ENCODE measurements at regions not wholly inside any gene's neighbourhood (a gene's known extent, or its start where the extent isn't known, plus 50 kb on each side); places are given as distances from the start of the nearest gene placed in this dataset.
"Not testable (repeated sequence)": the region's sequence is repeated elsewhere in the genome, so short reads cannot be mapped to it uniquely, and the experiment has no call there.

DNA sequence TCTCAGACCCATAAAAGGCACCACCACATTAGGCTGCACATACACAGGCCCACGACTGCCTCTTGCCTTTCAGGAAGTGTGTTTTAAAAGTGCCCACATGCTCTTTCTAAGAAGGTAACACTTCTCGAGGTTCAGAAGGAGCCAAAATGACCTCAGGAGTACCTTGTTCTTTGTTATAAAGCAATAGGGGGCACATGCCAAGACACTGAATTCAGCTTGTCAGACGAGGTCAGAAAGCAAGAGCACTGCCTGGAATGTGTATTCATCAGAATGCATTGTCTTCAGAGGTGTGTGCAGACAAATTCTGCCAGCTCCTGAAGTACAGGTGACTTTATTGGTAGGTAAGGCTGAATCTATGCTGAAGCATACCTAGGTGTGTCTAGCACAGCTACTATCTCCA is 114.5 kb upstream of the IRX1 start:
- no peak for DNase-seq

DNA sequence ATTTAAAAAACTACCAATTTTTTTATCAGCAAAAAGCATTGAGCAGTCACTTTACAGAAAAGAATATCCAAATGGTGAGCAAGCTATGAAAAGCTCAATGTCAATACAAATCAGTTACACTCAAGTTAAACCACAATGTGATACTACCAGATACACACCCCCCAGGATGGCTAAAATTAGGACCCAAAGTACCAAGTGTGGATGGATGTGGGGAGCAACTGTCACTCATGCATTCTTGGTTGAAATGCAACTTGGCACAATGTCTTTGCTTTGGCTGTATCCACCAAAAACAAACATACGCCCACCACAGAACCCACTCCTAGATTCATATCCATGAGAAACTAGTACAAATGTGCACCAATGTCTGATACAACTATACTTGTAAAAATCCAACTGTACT is 120.0 kb upstream of the IRX1 start:
- no peak for DNase-seq

- DNase-seq, result no peak
These were observed 129.2 kb upstream of the IRX1 start for GRCh38 chr5:3466392-3466791.

- DNase-seq, result no peak
These were observed 135.2 kb upstream of the IRX1 start for GRCh38 chr5:3460416-3460815.

- DNase-seq, result no peak
These were observed 139.4 kb upstream of the IRX1 start for GRCh38 chr5:3456121-3456681.

- DNase-seq, result not testable (repeated sequence)
These were observed 141.6 kb upstream of the IRX1 start for GRCh38 chr5:3454028-3454427.

GRCh38 chr5:3452622-3453021 is 143.0 kb upstream of the IRX1 start:
- DNase-seq, result no peak

DNA sequence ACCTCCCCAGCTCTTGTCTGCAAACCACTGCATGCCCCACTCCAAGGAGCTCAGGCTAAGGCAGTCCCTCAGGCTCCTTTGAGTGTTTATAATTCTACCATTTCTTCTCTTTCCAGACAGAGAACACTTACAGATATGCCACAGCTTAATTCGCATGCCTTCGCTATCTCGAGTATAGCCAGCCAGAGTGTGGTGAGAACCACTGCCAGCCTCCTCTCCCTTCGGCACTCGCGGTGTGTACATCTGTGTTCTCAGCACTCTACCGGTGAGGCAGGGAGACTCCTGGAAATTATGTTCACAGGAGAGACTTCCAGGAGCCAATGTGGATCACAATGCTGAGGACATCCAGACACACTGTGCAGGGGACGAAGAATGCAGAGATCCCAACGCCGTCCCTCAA is 143.7 kb upstream of the IRX1 start:
- DNase-seq, result no peak

DNA sequence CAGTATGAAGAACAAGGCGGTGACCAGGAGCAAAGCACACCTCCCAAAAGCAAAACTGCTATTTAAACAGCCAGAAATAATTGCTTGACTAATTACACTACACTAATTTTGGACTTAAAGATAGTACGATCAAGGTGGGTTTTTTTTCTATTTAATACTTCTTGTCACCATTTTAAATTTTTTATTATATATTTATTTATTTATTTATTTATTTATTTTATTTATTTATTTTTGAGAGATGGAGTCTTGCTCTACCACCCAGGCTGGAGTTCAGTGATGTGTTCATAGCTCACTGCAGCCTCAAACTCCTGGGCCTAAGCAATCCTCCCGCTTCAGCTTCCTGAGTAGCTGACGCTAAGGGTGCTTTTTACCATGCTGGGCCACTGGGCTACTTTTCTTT is 146.2 kb upstream of the IRX1 start:
- DNase-seq, result no peak

- DNase-seq, result no peak
These were observed 149.2 kb upstream of the IRX1 start for GRCh38 chr5:3446410-3446809.

DNA sequence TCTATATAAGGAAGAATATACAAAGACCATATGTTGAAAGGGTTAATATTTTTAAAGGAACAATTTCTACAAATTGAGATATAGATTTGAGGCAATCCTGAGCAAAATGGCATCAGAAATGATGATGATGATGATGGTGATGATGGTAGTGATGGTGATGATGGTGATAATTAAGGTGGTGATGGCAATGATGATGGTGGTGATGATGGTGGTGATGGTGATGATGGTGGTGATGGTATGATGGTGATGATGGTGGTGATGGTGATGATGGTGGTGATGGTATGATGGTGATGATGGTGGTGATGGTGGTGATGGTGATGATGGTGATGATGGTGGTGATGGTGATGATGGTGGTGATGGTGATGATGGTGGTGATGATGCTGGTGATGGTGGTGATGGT is 150.1 kb upstream of the IRX1 start:
- not testable (repeated sequence) for DNase-seq

GRCh38 chr5:3432135-3432534 is 163.5 kb upstream of the IRX1 start:
- no peak for DNase-seq

DNA sequence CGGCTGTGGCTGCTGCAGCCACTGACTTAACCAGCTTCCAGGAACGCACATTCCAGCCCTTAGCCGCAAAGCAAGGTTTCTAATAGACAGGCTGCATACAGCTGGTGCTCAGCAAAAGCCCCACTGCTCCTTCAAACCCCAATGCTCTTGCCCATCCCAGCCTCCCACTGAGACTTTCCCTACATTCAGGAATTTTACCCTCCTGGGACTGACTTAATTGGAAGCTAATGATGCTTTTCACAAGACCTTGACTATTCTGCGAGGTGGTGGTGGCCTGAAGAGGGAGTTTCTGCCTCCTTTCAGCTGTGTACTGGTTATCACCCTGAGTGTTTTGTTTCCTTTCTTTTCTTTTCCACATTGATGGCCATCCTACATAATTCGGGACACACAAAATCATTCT is 164.9 kb upstream of the IRX1 start:
- DNase-seq, result no peak

DNA sequence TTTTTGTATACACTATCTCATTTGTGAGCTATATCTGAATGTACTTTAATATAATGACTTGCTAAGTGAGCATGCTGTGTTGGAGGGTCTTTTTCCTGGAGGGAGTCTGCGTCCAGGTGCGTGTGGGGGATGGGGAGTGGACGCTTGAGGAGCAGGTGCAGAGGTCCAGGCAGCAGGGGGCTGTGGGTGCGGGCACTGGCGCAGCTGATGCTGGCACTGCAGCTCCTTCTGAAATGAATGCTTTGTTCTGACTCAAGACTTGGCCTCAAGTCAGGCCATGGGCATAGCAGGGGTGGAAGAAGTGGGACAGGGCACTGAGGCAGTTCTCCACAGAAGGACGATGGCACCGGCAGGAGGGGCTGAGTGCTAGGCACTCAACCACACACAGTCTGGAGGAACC is 165.7 kb upstream of the IRX1 start:
- peak; percentile 11 for DNase-seq

- DNase-seq, result no peak
These were observed 167.3 kb upstream of the IRX1 start for GRCh38 chr5:3428334-3428733.

GRCh38 chr5:3424946-3425345 is 170.7 kb upstream of the IRX1 start:
- no peak for DNase-seq

DNA sequence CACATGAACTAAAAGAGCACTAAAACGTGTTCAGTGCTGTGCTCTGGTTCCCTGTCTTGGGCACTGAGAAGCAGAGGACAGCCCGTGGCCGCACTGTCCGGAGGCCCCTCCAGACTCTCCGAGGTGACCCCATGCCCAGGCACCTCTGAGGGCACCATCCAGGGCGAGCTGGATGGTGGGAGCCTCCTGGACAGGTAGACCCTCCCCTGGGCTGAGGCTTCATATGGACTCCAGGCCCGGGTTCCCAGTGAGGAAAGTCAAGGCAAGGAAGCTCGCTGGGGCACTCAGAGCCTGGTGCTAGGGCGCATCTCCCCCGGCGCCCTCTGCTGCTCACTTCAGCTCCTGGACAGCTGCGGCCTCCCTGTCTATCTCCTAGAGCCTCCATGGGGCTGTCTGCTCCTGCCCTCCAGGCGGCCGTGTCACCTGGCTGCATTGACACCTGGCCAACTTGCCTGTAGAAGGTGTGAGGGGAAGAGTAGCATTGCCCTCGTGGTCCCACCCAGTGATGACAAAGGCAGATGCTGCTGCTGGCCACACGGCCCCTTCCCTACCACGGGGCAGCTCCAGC is 178.2 kb upstream of the IRX1 start:
- no peak for DNase-seq

DNA sequence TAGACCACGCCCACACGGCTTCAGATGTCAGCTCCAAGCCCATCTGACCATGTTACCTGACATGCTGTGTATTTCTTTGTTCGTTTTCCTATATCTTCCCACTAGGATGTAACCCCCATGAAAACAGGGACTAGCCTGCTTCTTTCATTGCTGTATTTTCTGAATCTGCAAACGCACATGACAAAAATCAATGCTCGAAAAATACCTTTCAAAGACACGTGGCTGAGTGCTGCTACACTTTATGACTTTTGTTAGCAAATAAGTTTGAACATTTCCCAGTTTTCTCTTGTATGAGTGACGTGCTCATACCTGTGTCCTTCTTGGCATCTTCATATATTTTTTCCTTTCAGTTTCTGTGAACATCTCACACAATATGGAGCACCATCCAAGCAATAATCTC is 181.3 kb upstream of the IRX1 start:
- DNase-seq, result no peak

DNA sequence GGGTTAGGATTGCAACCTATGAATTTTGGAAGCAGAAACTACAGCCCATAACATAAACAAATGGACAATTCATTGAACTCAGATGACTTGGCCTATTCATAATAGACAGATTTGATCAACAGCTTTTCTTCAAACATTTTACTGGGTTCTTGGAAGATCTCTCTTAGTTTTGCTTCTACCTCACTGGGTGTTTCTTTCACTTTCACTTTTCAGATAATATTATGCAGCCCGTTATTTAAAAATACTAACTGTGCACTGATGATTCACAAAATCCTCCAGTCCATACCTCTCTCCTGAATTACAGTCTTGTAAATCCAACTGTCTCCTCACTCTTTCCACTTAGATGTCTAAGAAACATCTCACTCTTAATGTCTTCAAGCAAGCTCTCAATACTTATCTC is 183.5 kb upstream of the IRX1 start:
- DNase-seq, result no peak

GRCh38 chr5:3411363-3411762 is 184.3 kb upstream of the IRX1 start:
- no peak for DNase-seq

GRCh38 chr5:3401635-3402034 is 194.0 kb upstream of the IRX1 start:
- no peak for DNase-seq

- no peak for DNase-seq
These were observed 195.0 kb upstream of the IRX1 start for GRCh38 chr5:3400659-3401058.

DNA sequence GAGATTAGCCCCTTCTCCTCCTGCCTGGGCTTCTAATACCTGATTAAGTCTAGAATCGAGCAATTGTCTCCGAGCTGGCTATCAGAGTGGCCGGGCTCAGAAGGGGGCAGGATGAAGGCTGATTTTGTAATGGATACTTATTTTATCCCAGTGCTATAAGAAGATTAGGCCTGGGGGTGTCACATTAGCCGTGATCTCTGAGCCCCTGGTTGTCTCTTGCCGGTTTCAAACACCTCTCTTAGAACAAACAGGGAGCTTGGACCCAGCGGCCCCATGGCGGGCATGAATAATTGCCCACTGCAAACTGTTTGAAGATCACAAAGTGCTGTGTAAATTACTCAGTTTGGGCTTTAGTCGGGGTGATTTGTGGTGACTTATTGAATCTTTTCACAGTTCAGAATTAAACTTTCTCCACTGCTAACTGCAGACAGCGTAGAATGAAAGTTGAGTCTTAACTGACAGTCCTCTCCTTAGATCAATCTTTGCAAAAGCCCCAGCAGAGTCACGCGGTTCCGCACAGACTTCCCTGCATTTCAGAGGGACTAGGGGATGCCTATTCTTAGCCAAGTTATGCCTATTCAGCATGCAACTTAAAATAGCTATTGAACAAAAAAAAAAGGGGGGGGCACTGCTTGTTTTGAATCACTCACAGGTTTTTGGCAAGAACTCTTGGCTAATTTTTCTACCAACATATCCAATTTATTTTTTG is 200.6 kb upstream of the IRX1 start:
- peak; percentile 3 for DNase-seq

- DNase-seq, result no peak
These were observed 201.6 kb upstream of the IRX1 start for GRCh38 chr5:3393920-3394597.
